Activated T-cell treated with anti-CD3 and anti-CD28 coated beads, Interleukin-2, amount 50 U/mL, for 48 hours (primary cell): ENCODE measurements at regions not wholly inside any gene's neighbourhood (a gene's known extent, or its start where the extent isn't known, plus 50 kb on each side); places are given as distances from the start of the nearest gene placed in this dataset.

Experiments
- DNase-seq, 2 experiments: peaks; one replicate each; pipeline ENCODE4 v3.0.0-alpha.2; 2020

GRCh38 chr1:164183854-164184635 is 374.9 kb upstream of the PBX1 start:
- DNase-seq, result no peak

GRCh38 chr1:164186881-164187280 is 372.1 kb upstream of the PBX1 start:
- no peak for DNase-seq

GRCh38 chr1:164188497-164188896 is 370.5 kb upstream of the PBX1 start:
- no peak for DNase-seq

- DNase-seq, result no peak
Observed at GRCh38 chr1:164191191-164191590, 367.8 kb upstream of the PBX1 start.

- no peak for DNase-seq
Observed at GRCh38 chr1:164210211-164210739, 348.7 kb upstream of the PBX1 start.

GRCh38 chr1:164223378-164223777 is 335.6 kb upstream of the PBX1 start:
- no peak for DNase-seq

- no peak for DNase-seq
Observed at GRCh38 chr1:164225011-164225410, 334.0 kb upstream of the PBX1 start.

GRCh38 chr1:164226977-164227376 is 332.0 kb upstream of the PBX1 start:
- no peak for DNase-seq

GRCh38 chr1:164228928-164229327 is 330.1 kb upstream of the PBX1 start:
- no peak for DNase-seq

GRCh38 chr1:164233149-164233548 is 325.8 kb upstream of the PBX1 start:
- no peak for DNase-seq

- no peak for DNase-seq
Observed at GRCh38 chr1:164240081-164240480, 318.9 kb upstream of the PBX1 start.

GRCh38 chr1:164250365-164250764 is 308.6 kb upstream of the PBX1 start:
- DNase-seq, result no peak

- DNase-seq, result no peak
Observed at GRCh38 chr1:164256456-164256855, 302.5 kb upstream of the PBX1 start.

GRCh38 chr1:164261691-164262240 is 297.2 kb upstream of the PBX1 start:
- no peak for DNase-seq

GRCh38 chr1:164263540-164263939 is 295.4 kb upstream of the PBX1 start:
- DNase-seq, result no peak

GRCh38 chr1:164265232-164265631 is 293.8 kb upstream of the PBX1 start:
- DNase-seq, result no peak

GRCh38 chr1:164272156-164272555 is 286.8 kb upstream of the PBX1 start:
- DNase-seq, result no peak

GRCh38 chr1:164296172-164296571 is 262.8 kb upstream of the PBX1 start:
- DNase-seq, result no peak

- DNase-seq, result no peak
Observed at GRCh38 chr1:164308101-164308500, 250.9 kb upstream of the PBX1 start.

- no peak for DNase-seq
Observed at GRCh38 chr1:164310166-164310565, 248.8 kb upstream of the PBX1 start.

GRCh38 chr1:164311377-164311776 is 247.6 kb upstream of the PBX1 start:
- no peak for DNase-seq

- DNase-seq, result no peak
Observed at GRCh38 chr1:164320790-164321731, 237.9 kb upstream of the PBX1 start.

- DNase-seq, result no peak
Observed at GRCh38 chr1:164325786-164326185, 233.2 kb upstream of the PBX1 start.
